H1 (cell line): ENCODE measurements at regions not wholly inside any gene's neighbourhood (a gene's known extent, or its start where the extent isn't known, plus 50 kb on each side); places are given as distances from the start of the nearest gene placed in this dataset.

Experiments used
- BCL11A ChIP-seq, 2 experiments: IDR thresholded peaks; one replicate each; pipeline ENCODE4 v1.6.1; 2011; ENCODE audit warnings: low read depth in 2 of 2, low read length in 2 of 2, mild to moderate bottlenecking in 2 of 2
- CTBP2 ChIP-seq: IDR thresholded peaks from 2 replicates; pipeline ENCODE4 v1.7.0; 2011; ENCODE audit warnings: borderline replicate concordance, mild to moderate bottlenecking, moderate library complexity, mixed read lengths, low read length; ENCODE audit not compliant: insufficient read depth, insufficient read length
- FOSL1 ChIP-seq: IDR thresholded peaks from 2 replicates; pipeline ENCODE4 v1.6.1; 2011; ENCODE audit warnings: mild to moderate bottlenecking, low read depth, low read length, moderate library complexity; ENCODE audit not compliant: insufficient read depth
- GTF2F1 ChIP-seq: IDR thresholded peaks from 2 replicates; pipeline ENCODE4 v1.6.1; 2012; ENCODE audit warnings: low read depth, low read length, improper control_type of control experiment, borderline replicate concordance
- HDAC2 ChIP-seq, 2 experiments: fragments of 300-600 bp in 1 of 2; sonication (generic) in 1 of 2; IDR thresholded peaks; 2 replicates each; pipeline ENCODE4 v1.6.1; 2011 to 2012; ENCODE audit warnings: low read depth in 2 of 2, low read length in 2 of 2, mild to moderate bottlenecking in 2 of 2, moderate library complexity in 2 of 2, borderline replicate concordance in 1 of 2, inconsistent platforms in 1 of 2
- HDAC6 ChIP-seq: IDR thresholded peaks from one replicate; pipeline ENCODE4 v1.7.1; 2012; ENCODE audit warnings: low read depth, mild to moderate bottlenecking, inconsistent platforms, low read length, moderate library complexity
- KDM1A ChIP-seq: fragments of 200-600, 300-600 bp; sonication (generic); IDR thresholded peaks from 2 replicates; pipeline ENCODE4 v1.7.1; 2016; ENCODE audit warnings: mild to moderate bottlenecking, low read length, borderline replicate concordance
- KDM5A ChIP-seq: fragments of 200-600 bp; IDR thresholded peaks from 2 replicates; pipeline ENCODE4 v1.7.1; 2012; ENCODE audit warnings: mild to moderate bottlenecking, low read length, inconsistent platforms, mixed read lengths
- NRF1 ChIP-seq: IDR thresholded peaks from 2 replicates; pipeline ENCODE4 v1.6.1; 2011; ENCODE audit warnings: mild to moderate bottlenecking, low read depth, low read length, improper control_type of control experiment
- POLR2AphosphoS5 ChIP-seq: IDR thresholded peaks from 2 replicates; pipeline ENCODE4 v1.6.1; 2011; ENCODE audit warnings: low read depth, low read length
- POU5F1 ChIP-seq: IDR thresholded peaks from 2 replicates; pipeline ENCODE4 v1.6.1; 2011; ENCODE audit warnings: low read depth, mild to moderate bottlenecking, low read length, moderate library complexity
- RAD21 ChIP-seq, 2 experiments: IDR thresholded peaks in 1 of 2; conservative IDR thresholded peaks in 1 of 2; 2 replicates each; pipeline ENCODE4 v1.6.1; 2011; ENCODE audit warnings: low read depth in 2 of 2, low read length in 2 of 2, improper control_type of control experiment in 1 of 2, inconsistent platforms in 1 of 2, mild to moderate bottlenecking in 1 of 2, moderate library complexity in 1 of 2
- SIN3A ChIP-seq, 2 experiments: IDR thresholded peaks in 1 of 2; conservative IDR thresholded peaks in 1 of 2; 2 replicates each; pipeline ENCODE4 v1.6.1; 2011 to 2012; ENCODE audit warnings: low read length in 2 of 2, improper control_type of control experiment in 1 of 2, low read depth in 1 of 2, mild to moderate bottlenecking in 1 of 2
- SP1 ChIP-seq: IDR thresholded peaks from 2 replicates; pipeline ENCODE4 v1.6.1; 2011; ENCODE audit warnings: low read depth, low read length
- SP2 ChIP-seq: IDR thresholded peaks from 2 replicates; pipeline ENCODE4 v1.6.1; 2012; ENCODE audit warnings: mild to moderate bottlenecking, low read length, inconsistent platforms
- SP4 ChIP-seq: IDR thresholded peaks from 2 replicates; pipeline ENCODE4 v1.6.1; 2012; ENCODE audit warnings: low read length, inconsistent platforms
- USF2 ChIP-seq: IDR thresholded peaks from 2 replicates; pipeline ENCODE4 v1.6.1; 2011; ENCODE audit warnings: low read length, improper control_type of control experiment

GRCh38 chr18:21997207-21998143, 171.9 kb upstream of the GATA6 start (continued):
- TF ChIP-seq SP4 (no peak), NRF1 (no peak), POLR2AphosphoS5 (no peak), BCL11A (IDR thresholded peaks at IDR 0.05; ENCODE audit: low read depth in 2 of 2, low read length in 2 of 2) (no peak), KDM1A (no peak), HDAC2 (IDR thresholded peaks at IDR 0.05; ENCODE audit: borderline replicate concordance in 1 of 2, low read depth in 2 of 2, low read length in 2 of 2) (no peak), GTF2F1 (no peak), SP2 (no peak), FOSL1 (no peak), SIN3A (conservative IDR thresholded peaks at IDR 0.05 in 1 of 2, IDR thresholded peaks at IDR 0.05 in 1 of 2; ENCODE audit: low read depth in 1 of 2, low read length in 2 of 2) (no peak), POU5F1 (no peak), RAD21 (IDR thresholded peaks at IDR 0.05 in 1 of 2, conservative IDR thresholded peaks at IDR 0.05 in 1 of 2; ENCODE audit: low read depth in 2 of 2, low read length in 2 of 2) (peak; percentile 51 to 66; a peak in 3 of 4 replicates), SP1 (no peak), USF2 (no peak), HDAC6 (no peak), CTBP2 (no peak), KDM5A (no peak)
